Keratinocyte (primary cell): ENCODE measurements at regions not wholly inside any gene's neighbourhood (a gene's known extent, or its start where the extent isn't known, plus 50 kb on each side); places are given as distances from the start of the nearest gene placed in this dataset.

ENCODE experiments used
- EZH2 ChIP-seq: IDR thresholded peaks from one replicate; pipeline ENCODE4 v1.6.1; 2012; ENCODE audit warnings: inconsistent platforms, mild to moderate bottlenecking, low read length, moderate library complexity
- TF ChIP-seq, protein P1 (sequence below), 3 experiments: IDR thresholded peaks in 1 of 3; conservative IDR thresholded peaks in 1 of 3; optimal IDR thresholded peaks in 1 of 3; 2 replicates in 2 of 3; 3 replicates in 1 of 3; pipeline versions ENCODE3 to v1.5.1; 2011; ENCODE audit warnings: low read length in 3 of 3, mild to moderate bottlenecking in 3 of 3, moderate library complexity in 2 of 3, control low read depth in 1 of 3, inconsistent platforms in 1 of 3; ENCODE audit not compliant: insufficient read depth in 2 of 3; ENCODE audit errors: extremely low read depth in 1 of 3

DNA sequence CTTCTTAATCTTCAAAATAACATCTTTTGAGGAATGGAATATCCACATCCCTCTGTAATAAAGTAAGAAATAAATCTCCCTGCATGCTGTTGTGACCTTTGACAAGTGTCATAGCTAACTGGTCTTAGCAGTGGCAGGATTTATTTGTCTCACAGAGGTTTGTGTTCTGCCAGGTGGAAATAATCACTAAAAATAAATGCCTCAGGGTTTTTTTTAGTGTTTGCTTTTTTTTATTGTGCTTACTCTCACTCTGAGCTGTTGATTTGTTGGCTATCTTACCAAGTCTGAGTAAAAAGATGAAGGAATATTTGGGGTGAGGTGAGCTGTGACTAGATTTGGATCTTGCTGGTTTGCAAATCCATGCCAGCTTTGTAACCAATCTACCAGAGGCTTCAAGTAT is 285.4 kb downstream of the ALG10B start:
- TF ChIP-seq, protein P1, sequence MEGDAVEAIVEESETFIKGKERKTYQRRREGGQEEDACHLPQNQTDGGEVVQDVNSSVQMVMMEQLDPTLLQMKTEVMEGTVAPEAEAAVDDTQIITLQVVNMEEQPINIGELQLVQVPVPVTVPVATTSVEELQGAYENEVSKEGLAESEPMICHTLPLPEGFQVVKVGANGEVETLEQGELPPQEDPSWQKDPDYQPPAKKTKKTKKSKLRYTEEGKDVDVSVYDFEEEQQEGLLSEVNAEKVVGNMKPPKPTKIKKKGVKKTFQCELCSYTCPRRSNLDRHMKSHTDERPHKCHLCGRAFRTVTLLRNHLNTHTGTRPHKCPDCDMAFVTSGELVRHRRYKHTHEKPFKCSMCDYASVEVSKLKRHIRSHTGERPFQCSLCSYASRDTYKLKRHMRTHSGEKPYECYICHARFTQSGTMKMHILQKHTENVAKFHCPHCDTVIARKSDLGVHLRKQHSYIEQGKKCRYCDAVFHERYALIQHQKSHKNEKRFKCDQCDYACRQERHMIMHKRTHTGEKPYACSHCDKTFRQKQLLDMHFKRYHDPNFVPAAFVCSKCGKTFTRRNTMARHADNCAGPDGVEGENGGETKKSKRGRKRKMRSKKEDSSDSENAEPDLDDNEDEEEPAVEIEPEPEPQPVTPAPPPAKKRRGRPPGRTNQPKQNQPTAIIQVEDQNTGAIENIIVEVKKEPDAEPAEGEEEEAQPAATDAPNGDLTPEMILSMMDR (optimal IDR thresholded peaks at IDR 0.05 in 1 of 3, IDR thresholded peaks at IDR 0.05 in 1 of 3, conservative IDR thresholded peaks at IDR 0.05 in 1 of 3; ENCODE audit: extremely low read depth in 1 of 3, insufficient read depth in 2 of 3, low read length in 3 of 3): no peak
- TF ChIP-seq EZH2: no peak
